Effector CD4-positive, alpha-beta T cell (primary cell): ENCODE measurements at regions not wholly inside any gene's neighbourhood (a gene's known extent, or its start where the extent isn't known, plus 50 kb on each side); places are given as distances from the start of the nearest gene placed in this dataset.
"Not testable (repeated sequence)": the region's sequence is repeated elsewhere in the genome, so short reads cannot be mapped to it uniquely, and the experiment has no call there.

Source experiments
- DNase-seq: peaks from one replicate; pipeline ENCODE4 v3.0.0-alpha.2; 2020

DNA sequence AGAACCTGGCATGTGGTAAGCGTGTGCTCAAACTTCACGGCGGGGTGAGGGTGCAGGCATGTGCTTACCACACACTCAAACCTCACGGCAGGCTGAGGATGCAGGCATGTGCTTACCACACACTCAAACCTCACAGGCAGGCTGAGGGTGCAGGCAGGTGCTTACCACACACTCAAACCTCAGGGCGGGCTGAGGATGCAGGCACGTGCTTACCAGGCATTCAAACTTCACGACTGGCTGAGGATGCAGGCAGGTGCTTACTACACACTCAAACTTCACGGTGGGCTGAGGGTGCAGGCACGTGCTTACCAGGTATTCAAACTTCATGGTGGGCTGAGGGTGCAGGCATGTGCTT is 105.0 kb upstream of the ALKAL2 start:
- DNase-seq, result no peak

DNA sequence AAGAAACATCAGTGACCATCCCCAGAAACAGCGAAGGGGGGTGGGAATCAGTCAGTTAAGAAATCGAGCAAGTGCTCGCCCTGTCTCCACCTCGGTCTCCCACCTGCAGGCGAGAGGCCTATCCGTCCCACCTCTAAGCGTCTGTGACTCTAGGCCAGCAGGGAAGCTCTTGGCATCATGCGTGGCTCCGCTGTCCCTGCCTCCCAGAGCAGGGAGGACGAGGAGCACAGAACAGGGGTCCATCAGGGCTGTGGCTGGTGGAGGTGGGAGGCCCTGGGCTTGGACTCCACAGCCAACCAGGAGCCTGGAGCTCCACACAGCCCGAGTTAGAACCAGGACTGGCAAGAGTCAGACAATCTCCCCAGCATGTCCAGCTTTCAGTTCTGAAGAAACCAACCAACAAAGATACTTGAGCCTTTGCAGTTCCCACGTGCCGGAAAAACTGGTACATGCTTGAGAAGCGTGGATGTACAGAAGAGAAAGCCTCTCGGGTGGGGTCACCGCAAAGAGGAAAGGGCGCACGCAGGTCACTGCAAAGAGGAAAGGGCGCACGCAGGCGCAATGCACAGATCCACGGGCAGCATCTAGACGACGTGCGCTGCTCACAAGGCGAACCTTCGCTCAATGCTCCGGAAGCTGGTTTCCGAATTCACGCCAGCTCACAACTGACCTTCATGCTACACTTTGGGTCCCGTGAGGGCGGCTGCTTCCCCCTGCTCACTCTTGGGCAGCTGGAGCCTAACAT is 104.5 kb upstream of the ALKAL2 start:
- no peak for DNase-seq

DNA sequence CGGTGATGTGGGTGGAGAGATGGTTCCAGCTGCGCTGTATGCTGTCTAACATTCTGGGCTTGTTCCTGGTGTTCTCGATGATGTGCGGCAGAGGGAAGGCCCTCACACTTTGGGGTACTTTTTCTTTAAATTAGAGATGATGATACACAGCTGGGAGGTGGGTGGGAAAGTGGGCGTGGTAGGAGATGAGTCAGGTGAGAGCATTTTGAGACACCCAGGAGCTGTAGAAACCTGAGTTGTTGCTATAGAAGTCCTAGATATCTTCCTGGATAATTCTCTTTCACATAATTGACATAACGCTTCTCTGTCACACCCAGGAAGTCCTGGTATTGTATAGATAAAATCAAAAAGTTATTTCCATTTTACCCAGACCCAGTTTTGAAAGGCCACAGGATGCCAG is 103.8 kb upstream of the ALKAL2 start:
- no peak for DNase-seq

DNA sequence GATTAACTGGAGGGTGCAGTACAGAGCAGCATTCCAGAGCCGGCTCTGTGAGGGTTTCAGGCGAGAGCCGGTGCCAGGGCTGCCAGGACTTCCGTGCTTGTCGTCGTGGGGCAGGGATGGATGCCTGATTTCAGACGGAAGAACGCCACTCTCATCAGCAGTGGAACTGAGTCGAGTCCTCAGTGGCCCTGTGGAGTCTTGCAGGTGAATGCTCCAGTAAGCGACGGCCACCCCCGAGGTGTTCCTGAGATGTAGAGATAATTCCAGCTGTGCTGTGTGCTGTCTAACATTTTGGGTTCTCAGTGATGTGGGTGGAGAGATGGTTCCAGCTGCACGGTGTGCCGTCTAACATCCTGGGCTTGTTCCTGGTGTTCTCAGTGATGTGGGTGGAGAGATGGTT is 103.1 kb upstream of the ALKAL2 start:
- no peak for DNase-seq

DNA sequence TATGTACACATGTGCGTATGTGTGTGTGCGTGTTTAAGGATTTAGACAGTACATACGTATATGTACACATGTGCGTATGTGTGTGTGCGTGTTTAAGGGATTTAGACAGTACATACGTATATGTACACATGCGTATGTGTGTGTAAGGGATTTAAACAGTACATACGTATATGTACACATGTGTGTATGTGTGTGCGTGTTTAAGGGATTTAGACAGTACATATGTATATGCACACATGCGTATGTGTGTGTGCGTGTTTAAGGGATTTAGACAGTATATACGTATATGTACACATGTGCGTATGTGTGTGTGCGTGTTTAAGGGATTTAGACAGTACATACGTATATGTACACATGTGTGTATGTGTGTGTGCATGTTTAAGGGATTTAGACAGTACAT is 102.1 kb upstream of the ALKAL2 start:
- not testable (repeated sequence) for DNase-seq

DNA sequence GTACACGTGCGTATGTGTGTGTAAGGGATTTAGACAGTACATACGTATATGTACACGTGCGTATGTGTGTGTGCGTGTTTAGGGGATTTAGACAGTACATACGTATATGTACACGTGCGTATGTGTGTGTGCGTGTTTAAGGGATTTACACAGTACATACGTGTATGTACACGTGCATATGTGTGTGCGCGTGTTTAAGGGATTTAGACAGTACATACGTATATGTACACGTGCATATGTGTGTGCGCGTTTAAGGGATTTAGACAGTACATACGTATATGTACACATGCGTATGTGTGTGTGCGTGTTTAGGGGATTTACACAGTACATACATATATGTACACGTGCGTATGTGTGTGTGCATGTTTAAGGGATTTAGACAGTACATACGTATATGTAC is 100.9 kb upstream of the ALKAL2 start:
- DNase-seq, result not testable (repeated sequence)

DNA sequence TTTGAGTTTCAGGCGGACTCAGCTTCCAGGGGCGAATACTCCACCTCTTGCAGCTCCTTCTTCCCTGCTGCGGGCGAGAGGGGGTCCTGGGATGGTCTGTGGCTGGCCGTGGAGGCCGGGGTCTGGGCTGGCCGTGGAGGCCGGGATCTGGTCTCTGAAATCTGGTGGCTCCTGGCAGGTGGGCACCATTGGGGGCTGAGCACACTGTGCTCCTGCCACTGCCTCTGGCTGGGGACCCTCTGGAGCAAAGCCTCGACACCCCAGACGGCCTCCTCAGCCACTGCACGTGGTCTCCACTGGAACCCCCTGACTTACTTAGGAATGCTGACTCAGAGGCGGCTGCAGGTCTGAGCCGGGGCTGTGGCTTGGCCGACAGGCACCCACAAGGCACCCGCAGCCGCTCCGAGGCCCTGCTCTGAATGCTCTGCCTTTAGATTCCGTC is 100.1 kb upstream of the ALKAL2 start:
- DNase-seq, result no peak

DNA sequence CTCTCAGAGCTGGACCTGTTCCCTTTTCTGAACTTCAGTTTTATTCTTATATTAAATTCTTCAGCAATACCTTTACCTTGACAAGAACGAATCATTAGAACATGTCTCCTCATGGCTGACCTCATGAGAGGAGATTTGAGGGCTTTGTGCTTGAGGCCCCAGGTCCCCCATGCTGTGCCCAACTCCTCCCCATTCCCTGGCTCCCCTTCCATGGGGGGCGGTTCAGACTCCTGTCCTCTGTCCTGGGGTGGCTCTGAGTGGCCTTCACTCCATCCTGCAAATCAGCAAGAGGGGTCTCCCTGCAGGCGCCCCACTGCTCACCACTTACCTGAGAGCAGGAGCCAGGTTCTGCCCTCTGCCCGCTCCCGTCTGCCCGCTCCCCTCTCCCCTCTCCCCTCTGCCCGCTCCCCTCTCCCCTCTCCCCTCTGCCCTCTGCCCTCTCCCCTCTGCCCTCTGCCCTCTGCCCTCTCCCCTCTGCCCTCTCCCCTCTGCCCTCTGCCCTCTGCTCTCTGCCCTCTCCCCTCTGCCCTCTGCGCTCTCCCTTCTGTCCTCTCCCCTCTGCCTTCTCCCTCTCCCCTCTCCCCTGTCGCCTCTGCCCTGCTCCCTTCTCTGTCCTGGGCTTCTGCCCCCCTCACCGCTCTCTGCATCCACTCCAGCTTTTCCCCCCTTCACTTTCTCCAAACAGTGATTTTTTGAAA is 98.7 kb upstream of the ALKAL2 start:
- no peak for DNase-seq

DNA sequence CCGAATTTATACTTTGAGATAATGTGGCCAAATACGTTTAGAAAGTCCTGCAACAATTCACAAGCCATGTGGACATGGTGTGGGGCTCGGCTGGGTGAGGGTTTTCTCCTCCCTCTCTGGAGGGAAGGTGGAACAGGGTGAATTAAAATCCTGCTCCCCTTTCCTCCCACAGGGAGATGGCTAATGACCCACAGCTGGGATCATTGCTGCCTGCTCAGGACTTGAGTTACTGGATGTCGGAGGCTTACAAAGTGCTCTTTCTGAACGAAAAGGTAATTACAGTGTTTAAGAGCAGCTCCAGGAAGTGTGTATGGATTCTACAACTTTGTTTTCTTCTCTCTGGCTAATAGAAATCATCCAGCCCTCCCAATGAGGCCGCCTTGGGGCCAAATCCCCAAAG is 97.9 kb upstream of the ALKAL2 start:
- DNase-seq, result no peak

DNA sequence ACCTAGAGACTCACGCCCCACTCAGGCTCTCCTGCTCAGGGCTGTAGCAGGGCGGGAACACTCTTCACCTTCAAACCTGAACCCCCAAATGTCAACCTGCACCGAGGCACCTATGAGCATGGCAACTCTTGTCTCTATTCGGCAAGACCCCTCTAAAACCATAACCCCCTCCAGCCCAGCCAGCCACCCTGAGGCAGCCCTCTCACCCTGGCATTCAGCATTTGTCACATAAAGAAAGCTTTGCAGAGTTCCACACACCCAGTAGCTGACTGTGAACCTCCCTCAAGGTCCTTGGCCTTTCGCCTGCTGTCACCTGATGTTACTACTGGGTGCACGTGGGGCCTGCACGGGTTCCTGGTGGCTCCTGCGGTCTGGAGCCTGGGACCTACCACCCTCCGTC is 97.2 kb upstream of the ALKAL2 start:
- no peak for DNase-seq

DNA sequence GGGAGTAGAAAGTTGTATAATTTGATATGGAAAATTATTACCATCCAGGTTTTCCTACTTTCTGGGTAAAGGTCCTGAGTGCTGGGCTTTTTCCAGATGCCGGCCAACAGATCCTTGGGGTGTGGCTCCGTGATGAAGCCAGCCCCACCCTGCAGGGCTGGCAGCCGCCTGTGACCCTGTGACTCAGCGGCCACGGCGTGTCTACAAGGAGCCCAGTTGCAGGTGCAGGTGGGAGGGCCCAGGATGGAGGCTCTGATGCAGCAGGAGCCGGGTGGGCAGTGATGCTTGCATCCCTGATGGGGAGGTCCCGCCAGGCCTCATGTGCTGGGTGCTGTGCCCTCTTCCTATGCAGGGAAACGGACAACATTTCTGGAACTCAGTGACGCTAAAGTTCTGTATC is 96.0 kb upstream of the ALKAL2 start:
- no peak for DNase-seq

DNA sequence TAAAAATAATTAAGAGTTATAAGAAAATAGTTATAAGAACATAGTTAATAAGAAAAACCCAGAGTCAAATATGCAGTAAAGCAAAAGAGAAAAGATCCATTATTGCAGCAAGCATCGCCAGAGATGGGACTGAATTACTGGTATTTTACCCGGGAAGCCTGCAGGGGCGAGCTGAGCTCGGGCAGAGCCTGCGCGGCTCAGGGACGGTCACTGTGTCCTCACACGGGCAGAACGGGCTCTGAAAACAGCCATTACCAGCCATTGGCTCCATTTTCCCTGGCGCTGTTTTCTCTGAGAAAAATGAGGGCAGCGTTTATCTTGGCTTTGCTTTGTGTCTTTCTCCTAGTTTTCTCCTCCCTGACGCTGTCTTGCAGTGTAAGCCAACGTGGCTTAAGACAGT is 95.3 kb upstream of the ALKAL2 start:
- no peak for DNase-seq

DNA sequence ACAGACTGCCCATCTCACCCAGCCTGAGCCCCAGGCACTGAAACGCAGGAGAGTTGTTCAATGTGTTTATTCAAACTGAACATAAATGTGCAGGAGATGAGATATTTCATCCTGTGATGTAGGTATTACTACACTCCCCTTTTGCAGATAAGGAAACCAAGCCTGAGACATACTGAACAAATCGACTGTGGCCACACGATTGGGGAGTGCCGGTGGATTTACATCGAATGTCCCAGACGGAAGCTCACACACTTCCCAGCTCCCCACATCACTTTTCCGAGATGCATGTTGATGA is 94.8 kb upstream of the ALKAL2 start:
- DNase-seq, result no peak

DNA sequence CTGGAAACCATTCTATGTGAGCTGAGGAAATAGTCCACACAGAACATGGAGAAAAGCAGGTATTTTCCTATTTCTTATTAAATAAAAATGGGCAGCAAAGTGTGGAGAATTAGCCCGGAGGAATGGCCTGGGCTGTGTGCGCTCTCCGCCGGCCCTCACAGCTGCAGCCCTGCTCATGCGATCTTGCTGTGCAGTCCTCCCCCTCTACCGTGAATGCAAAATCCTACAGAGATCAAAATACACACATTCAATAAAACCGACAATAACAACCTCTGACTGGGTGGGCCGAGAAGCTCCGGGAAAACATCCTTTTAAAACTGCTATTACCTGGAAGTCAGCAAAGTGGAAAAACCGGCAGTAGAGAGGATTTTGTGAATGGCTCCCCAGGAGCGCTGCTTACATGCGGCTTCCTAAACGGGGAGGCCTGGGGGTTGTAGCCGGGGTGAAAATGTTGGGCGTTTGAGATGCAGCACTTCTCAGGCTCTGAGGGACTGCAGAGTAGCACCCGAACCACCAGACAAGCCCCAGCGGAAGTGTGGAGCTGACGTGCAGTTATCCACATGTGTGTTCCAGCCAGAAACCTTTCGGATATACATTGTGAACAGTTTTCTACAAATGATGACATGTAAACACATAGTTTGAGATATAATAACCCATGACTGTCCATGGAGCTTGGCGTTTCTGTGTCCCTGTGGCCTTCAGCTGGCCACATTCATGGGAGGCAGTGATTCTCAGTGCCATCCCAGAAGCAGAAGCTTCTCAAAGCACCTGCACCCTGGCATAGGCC is 94.2 kb upstream of the ALKAL2 start:
- DNase-seq, result no peak

DNA sequence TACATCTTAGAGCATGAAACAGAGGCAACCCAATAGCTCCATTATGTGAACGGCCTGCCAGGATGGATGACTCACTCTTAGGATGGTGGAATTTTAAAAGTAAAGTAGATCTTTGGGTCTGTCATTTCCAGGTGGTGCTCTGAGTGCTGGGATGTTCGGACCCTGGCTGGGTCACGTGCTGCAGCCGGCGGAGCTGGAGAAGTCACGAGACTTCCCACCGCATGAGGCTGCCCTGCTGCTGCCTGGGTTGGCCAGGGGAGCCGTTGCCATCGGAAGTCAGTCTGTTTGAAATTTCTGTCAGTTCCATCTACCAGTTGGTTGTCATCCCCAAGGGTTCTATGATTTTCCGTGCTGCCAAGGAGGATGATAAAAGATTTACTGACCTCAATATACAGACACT is 93.3 kb upstream of the ALKAL2 start:
- no peak for DNase-seq

DNA sequence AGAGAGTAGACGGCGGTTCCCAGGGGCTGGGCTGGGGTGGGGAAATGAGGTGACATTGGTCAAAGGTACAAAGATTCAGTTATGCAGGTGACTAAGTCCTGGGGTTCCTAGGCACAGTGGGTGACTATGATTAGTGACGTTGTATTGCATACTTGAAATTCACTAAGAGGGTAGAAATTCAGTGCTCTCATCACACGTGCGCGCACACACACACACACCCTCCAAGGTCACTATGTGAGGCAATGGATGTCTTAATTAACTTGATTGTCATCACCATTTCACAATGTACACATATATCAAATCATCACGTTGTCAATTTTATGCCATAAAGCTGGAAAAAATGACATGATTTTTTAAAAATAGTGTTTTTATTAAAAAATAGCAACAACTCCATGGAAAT is 92.9 kb upstream of the ALKAL2 start:
- no peak for DNase-seq

DNA sequence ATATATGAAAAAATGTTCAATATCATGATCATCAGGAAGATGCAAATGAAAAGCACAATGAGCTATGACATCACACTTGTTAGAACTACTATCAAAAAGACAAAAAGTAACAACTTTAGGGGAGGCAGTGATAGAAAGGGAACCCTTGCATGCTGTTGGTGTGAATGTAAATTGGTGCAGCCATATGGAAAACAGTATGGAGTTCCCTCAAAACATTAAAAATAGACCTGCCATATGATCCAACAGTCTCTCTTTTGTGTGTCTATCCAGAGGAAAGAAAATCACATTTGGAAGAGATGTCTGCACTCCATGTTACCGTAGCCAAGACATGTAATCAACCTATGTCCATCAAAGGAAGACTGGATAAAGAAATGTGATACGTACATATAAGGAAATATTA is 92.3 kb upstream of the ALKAL2 start:
- DNase-seq, result no peak

DNA sequence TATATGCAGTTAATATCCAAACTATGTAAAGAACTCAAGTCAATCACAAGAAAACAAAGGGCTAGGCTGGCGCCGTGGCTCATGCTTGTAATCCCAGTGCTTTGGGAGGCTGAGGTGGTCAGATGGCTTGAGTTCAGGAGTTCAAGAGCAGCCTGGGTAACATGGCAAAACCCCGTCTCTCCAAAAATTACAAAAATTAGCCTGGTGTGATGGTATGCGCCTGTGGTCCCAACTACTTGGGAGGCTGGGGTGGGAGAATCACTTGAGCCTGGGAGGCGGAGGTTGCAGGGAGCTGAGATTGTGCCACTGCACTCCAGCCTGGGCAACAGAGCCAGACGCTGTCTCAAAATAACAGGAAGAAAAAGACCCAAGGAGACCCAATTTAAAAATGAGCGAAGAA is 91.9 kb upstream of the ALKAL2 start:
- DNase-seq, result no peak

DNA sequence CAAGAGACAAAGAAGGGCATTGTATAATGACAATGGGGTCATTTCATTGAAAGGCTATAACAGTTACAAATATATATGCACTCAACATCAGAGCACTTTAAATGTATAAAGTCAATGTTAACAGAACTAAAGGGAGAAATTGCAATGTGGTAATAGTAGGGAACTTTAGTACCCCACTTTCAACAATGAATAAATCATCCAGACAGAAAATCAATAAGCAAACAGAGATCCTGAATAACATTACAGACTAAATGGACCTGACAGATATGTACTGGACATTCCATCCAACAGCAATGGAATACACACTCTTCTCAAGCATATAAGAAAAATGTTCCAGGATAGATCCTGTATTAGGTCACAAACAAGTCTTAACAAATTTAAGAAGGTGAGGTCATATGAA is 90.5 kb upstream of the ALKAL2 start:
- no peak for DNase-seq

DNA sequence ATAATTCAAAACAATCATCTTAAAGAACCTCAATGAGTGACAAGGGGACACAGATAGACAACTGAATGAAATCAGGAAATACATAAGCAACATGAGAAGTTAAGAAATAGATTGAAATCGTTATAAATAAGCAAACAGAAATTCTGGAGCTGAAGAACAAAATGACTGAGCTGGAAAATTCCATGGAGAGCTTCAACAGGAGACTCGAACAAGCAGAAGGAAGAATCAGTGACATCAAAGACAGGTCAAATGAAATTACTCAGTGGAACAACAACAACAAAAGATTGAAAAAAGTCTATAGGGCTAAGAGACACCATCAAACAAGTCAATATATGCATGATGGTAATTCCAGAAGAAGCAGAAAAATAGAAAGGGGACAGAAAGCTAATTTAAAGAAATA is 89.5 kb upstream of the ALKAL2 start:
- no peak for DNase-seq

DNA sequence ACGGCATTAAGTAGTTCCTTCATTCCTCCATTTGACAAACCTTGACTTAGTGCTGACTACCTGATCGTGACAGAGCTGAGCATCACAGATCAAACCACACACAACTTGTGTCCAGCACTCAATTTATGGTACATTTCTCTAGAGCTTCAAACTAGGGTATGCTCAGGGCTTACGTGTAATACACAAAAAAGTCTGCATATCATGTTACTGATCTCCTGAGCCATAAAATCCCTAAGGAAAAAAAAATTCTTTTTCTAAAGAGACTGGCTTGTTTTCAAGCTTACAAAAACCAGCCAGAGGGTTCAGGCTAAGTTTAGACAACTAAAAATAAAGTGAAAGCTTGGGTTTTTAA is 88.0 kb upstream of the ALKAL2 start:
- DNase-seq, result no peak

DNA sequence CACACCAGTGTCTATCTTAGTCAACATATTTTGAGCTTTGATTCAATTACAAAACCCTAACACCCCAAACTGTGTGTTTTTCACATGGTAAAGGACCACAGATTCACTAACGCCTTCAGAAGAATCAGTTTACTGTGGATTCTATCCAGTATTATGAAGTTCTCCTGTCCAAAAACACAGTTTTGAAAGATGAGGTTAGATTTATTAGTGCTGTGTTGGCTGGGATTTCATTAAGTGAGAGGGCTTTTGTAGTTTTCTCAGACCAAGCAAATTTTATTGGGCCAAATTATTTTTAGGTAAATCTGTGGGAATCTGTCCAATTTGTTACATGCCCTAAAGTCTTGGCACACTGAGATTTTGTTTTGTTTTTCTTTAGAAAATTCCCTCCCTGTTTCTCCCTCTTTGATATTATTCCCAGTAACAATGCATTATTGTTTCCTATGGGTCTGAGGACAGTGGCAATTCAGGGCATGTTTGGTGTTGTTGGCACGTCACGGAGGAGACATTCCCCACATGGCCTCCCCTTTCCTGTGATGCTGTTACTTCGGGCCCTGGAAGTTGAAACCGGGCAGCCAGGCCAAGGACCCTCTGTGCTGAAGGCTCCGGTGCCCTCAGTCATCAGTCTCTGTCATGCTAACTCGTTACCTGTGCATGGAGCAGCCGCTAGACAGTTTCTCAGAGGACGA is 87.5 kb upstream of the ALKAL2 start:
- no peak for DNase-seq

DNA sequence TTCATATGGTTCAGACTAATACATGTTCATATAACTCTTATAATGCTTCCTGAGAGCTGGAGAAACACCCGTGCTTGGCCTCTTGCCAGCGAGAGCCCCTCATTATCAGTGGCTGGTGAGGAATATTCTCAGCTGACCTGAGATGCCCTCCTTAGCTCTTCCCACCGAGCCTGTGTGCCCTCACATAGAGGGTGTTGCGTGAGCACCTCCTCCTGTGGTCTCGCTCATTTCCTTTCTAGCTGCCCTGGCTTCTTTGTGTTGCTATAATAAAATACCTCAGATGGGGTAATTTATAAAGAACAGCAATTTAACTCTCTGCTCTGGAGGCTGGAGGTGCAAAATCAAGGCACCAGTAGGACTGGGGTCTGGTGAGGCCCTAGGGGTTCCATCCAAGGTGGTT is 80.5 kb upstream of the ALKAL2 start:
- DNase-seq, result no peak

DNA sequence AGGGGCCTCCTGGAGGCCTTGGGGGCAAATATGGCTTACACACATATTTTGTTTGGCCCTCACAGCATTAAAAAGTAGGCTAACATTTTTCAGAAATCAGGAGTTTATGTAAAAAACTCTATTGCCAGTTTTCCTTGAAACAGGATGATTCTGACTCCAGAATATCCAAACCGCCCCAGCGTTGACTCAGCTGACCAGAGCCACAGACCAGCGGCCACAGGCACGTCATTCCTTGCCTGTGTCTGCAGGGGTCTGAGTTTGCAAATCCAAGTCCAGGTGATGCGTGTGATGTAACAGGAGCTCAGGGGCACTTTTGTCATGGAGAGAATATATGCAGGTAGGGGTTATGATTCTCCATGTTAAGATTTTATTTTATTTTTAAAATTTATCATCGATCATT is 79.4 kb upstream of the ALKAL2 start:
- DNase-seq, result no peak
